SK-N-SH (cell line): ENCODE measurements at regions not wholly inside any gene's neighbourhood (a gene's known extent, or its start where the extent isn't known, plus 50 kb on each side); places are given as distances from the start of the nearest gene placed in this dataset.

Experiments used
- CTCF ChIA-PET: fragments of 300-600, 350-600 bp; formaldehyde crosslinking; extraction: SDS; loops from one replicate; lab custom pipeline; 2021; lab: Yijun Ruan, JAX
- POLR2A ChIA-PET: fragments of 350-600 bp; sonication (Branson Sonifier 250); formaldehyde crosslinking; extraction: SDS; loops from one replicate; lab custom pipeline; 2020; ENCODE audit warnings: antibody characterized with exemption, inconsistent platforms; lab: Yijun Ruan, JAX
- DNase-seq: peaks from one replicate; pipeline ENCODE4 v3.0.0; 2012
- H2AFZ ChIP-seq: fragments of 200-600 bp; sonication (generic); 2 replicates; pipeline ENCODE4 v1.8.1; 2016; ENCODE audit warnings: antibody characterized with exemption, mild to moderate bottlenecking, low read depth
- H3F3A ChIP-seq: fragments of 200-600 bp; sonication (generic); replicated peaks from 2 replicates; pipeline ENCODE3; 2016; ENCODE audit warnings: antibody characterized with exemption, mild to moderate bottlenecking; ENCODE audit not compliant: insufficient read depth
- H3K27ac ChIP-seq, 2 experiments: fragments of 200-500 bp in 1 of 2; fragments of 200-600 bp in 1 of 2; sonication (Bioruptor generic) in 1 of 2; sonication (generic), shearing (Covaris generic) in 1 of 2; 2 replicates each; pipeline versions ENCODE4 v1.5.1 to v1.6.1; 2014 to 2016; ENCODE audit warnings: low read depth in 2 of 2, inconsistent platforms in 1 of 2, low read length in 1 of 2, mild to moderate bottlenecking in 1 of 2, mixed read lengths in 1 of 2
- H3K27me3 ChIP-seq: fragments of 200-600 bp; sonication (generic), shearing (Covaris generic); 2 replicates; pipeline ENCODE4 v1.6.1; 2016; ENCODE audit warnings: mixed run types; ENCODE audit not compliant: insufficient read depth
- H3K36me3 ChIP-seq, 2 experiments: fragments of 200-500 bp in 1 of 2; fragments of 200-600 bp in 1 of 2; sonication (Bioruptor generic) in 1 of 2; sonication (generic) in 1 of 2; replicated peaks in 1 of 2; 2 replicates each; pipeline versions ENCODE3 to v1.5.1; 2014 to 2016; ENCODE audit warnings: low read length in 1 of 2, mild to moderate bottlenecking in 1 of 2; ENCODE audit not compliant: insufficient read depth in 2 of 2, control insufficient read depth in 1 of 2
- H3K4me1 ChIP-seq, 2 experiments: fragments of 200-500 bp in 1 of 2; fragments of 200-600 bp in 1 of 2; sonication (Bioruptor generic) in 1 of 2; sonication (generic), shearing (Covaris generic) in 1 of 2; 2 replicates each; pipeline versions ENCODE4 v1.5.1 to v1.6.1; 2014 to 2016; ENCODE audit warnings: low read depth in 1 of 2, low read length in 1 of 2, mixed run types in 1 of 2; ENCODE audit not compliant: insufficient read depth in 2 of 2, control insufficient read depth in 1 of 2
- H3K4me2 ChIP-seq: fragments of 200-600 bp; sonication (generic), shearing (Covaris generic); 2 replicates; pipeline ENCODE4 v1.6.1; 2017; ENCODE audit warnings: mixed run types
- H3K4me3 ChIP-seq, 2 experiments: fragments of 200-500 bp in 1 of 2; fragments of 200-600 bp in 1 of 2; sonication (Bioruptor generic) in 1 of 2; sonication (generic), shearing (Covaris generic) in 1 of 2; 2 replicates each; pipeline versions ENCODE4 v1.5.1 to v1.8.1; 2014 to 2016; ENCODE audit warnings: low read depth in 2 of 2, inconsistent platforms in 1 of 2, low read length in 1 of 2, mild to moderate bottlenecking in 1 of 2, mixed read lengths in 1 of 2, moderate library complexity in 1 of 2
- H3K79me2 ChIP-seq: fragments of 200-600 bp; sonication (generic); 2 replicates; pipeline ENCODE4 v1.8.1; 2017; ENCODE audit warnings: mild to moderate bottlenecking; ENCODE audit not compliant: insufficient read depth
- H3K9ac ChIP-seq: fragments of 200-600 bp; sonication (generic); 2 replicates; pipeline ENCODE4 v1.6.1; 2017; ENCODE audit warnings: mixed run types
- H3K9me2 ChIP-seq: fragments of 200-600 bp; sonication (generic); 2 replicates; pipeline ENCODE4 v1.6.1; 2017; ENCODE audit warnings: mixed run types
- H3K9me3 ChIP-seq: fragments of 200-600 bp; sonication (generic); 2 replicates; pipeline ENCODE4 v1.6.1; 2017; ENCODE audit warnings: mixed run types, mild to moderate bottlenecking, moderate library complexity
- H4K20me1 ChIP-seq: fragments of 200-600 bp; sonication (generic); 2 replicates; pipeline ENCODE4 v1.6.1; 2017; ENCODE audit warnings: mild to moderate bottlenecking, mixed run types; ENCODE audit not compliant: insufficient read depth
- FOSL2 ChIP-seq: IDR thresholded peaks from 2 replicates; pipeline ENCODE4 v1.4.0; 2012; ENCODE audit warnings: low read depth, mild to moderate bottlenecking, moderate library complexity, borderline replicate concordance
- FOXJ3 ChIP-seq: sonication (generic); formaldehyde crosslinking; IDR thresholded peaks from 2 replicates; pipeline ENCODE4 v1.5.1; 2020; ENCODE audit warnings: mild to moderate bottlenecking, missing genetic modification reagents
- JUND ChIP-seq: IDR thresholded peaks from 2 replicates; pipeline ENCODE4 v1.4.0; 2012
- NRF1 ChIP-seq: IDR thresholded peaks from 2 replicates; pipeline ENCODE4 v1.6.1; 2012; ENCODE audit warnings: low read depth, mild to moderate bottlenecking, low read length
- POLR2AphosphoS5 ChIP-seq: IDR thresholded peaks from 2 replicates; pipeline ENCODE4 v1.6.1; 2012; ENCODE audit warnings: low read depth, low read length
- RCOR1 ChIP-seq: fragments of 150-350 bp; IDR thresholded peaks from 2 replicates; pipeline ENCODE4 v1.6.1; 2017; ENCODE audit warnings: antibody characterized with exemption, low read length
- REST ChIP-seq: IDR thresholded peaks from 2 replicates; pipeline ENCODE4 v1.6.1; 2012; ENCODE audit warnings: mild to moderate bottlenecking, low read depth, low read length, moderate library complexity
- RFX5 ChIP-seq: IDR thresholded peaks from 2 replicates; pipeline ENCODE4 v1.6.1; 2012; ENCODE audit warnings: mild to moderate bottlenecking, improper control_type of control experiment, low read length
- SMC3 ChIP-seq: IDR thresholded peaks from 2 replicates; pipeline ENCODE4 v1.6.1; 2012; ENCODE audit warnings: low read depth, low read length, improper control_type of control experiment
- USF1 ChIP-seq: IDR thresholded peaks from 2 replicates; pipeline ENCODE4 v1.4.0; 2012; ENCODE audit warnings: low read depth, borderline replicate concordance
- USF2 ChIP-seq: fragments of 150-350 bp; IDR thresholded peaks from 2 replicates; pipeline ENCODE4 v1.6.1; 2017; ENCODE audit warnings: antibody characterized with exemption, low read length, low read depth, borderline replicate concordance
- WGBS: methylation state at CpG from one replicate; pipeline ENCODE4 v1.1.6; 2017; ENCODE audit warnings: low lambda C conversion rate; 5-methylcytosine and 5-hydroxymethylcytosine counted together

- CTCF ChIA-PET = interaction anchor here (0.7 kb wide), 1 partner anchor 125 kb away, joined by 3 read pairs; no protein-coding TSS in a partner anchor
Observed at GRCh38 chr6:33892581-33893346, 89.0 kb upstream of the MLN start.

More at GRCh38 chr6:33892581-33893346, 89.0 kb upstream of the MLN start:
- Histone ChIP-seq H3K4me3 (no peak overlapping the region), H3K27me3 (peaks cover 29% of the 10 kb centered on the region; the same call in 1 of the 2 replicates), H3K36me3 (no peaks in the 10 kb centered on the region), H3K79me2 (no peaks in the 10 kb centered on the region), H4K20me1 (no peaks in the 10 kb centered on the region), H3K9ac (no peak overlapping the region), H3K9me2 (no peaks in the 10 kb centered on the region), H3K27ac (no peak overlapping the region), H3K9me3 (no peaks in the 10 kb centered on the region), H3F3A (no peaks in the 10 kb centered on the region), H3K4me1 (peaks cover 0 to 5% of the 10 kb centered on the region in 2 experiments; a peak in 1 of 4 replicates), H3K4me2 (no peak overlapping the region), H2AFZ (no peak overlapping the region)
- WGBS = 87% methylated on average over 17 of the region's 47 CpGs
- no peak for DNase-seq
- POLR2A ChIA-PET = no interaction called here
- TF ChIP-seq USF2 (no peak), FOXJ3 (CRISPR knock-in tag) (no peak), FOSL2 (no peak), SMC3 (no peak), RCOR1 (no peak), NRF1 (no peak), REST (no peak), USF1 (no peak), RFX5 (no peak), POLR2AphosphoS5 (no peak), JUND (no peak)
